ENCODE measurements at regions not wholly inside any gene's neighbourhood (a gene's known extent, or its start where the extent isn't known, plus 50 kb on each side); places are given as distances from the start of the nearest gene placed in this dataset.

GRCh38 chr2:83378921-83379320 is 1080.2 kb downstream of the SUCLG1 start:
- DNase-seq, result no peak
- Histone ChIP-seq H3K36me3 (no peaks in the 10 kb centered on the region), H3K4me1 (no peaks in the 10 kb centered on the region), H3K9me3 (no peaks in the 10 kb centered on the region), H3K4me3 (ENCODE audit: low read depth, low read length) (no peak overlapping the region), H3K27me3 (no peaks in the 10 kb centered on the region)
- TF ChIP-seq CTCF (IDR thresholded peaks at IDR 0.05; ENCODE audit: low read depth, low read length), result no peak

- no peaks in the 10 kb centered on the region for H3K4me1 ChIP-seq
- no peaks in the 10 kb centered on the region for H3K27me3 ChIP-seq
- H3K36me3 ChIP-seq, result no peaks in the 10 kb centered on the region
- no peak for TF ChIP-seq CTCF (IDR thresholded peaks at IDR 0.05; ENCODE audit: low read depth, low read length)
- no peak overlapping the region for H3K4me3 ChIP-seq (ENCODE audit: low read depth, low read length)
- no peaks in the 10 kb centered on the region for H3K9me3 ChIP-seq
- no peak for DNase-seq
Observed at GRCh38 chr2:83376731-83377130, 1082.3 kb downstream of the SUCLG1 start.

GRCh38 chr2:83370419-83370762 is 1088.7 kb downstream of the SUCLG1 start:
- no peaks in the 10 kb centered on the region for H3K9me3 ChIP-seq
- no peaks in the 10 kb centered on the region for H3K36me3 ChIP-seq
- no peak for TF ChIP-seq CTCF (IDR thresholded peaks at IDR 0.05; ENCODE audit: low read depth, low read length)
- no peaks in the 10 kb centered on the region for H3K27me3 ChIP-seq
- H3K4me1 ChIP-seq, result no peaks in the 10 kb centered on the region
- H3K4me3 ChIP-seq (ENCODE audit: low read depth, low read length), result no peak overlapping the region
- DNase-seq, result no peak

GRCh38 chr2:83369601-83370418 is 1089.3 kb downstream of the SUCLG1 start:
- TF ChIP-seq CTCF (IDR thresholded peaks at IDR 0.05; ENCODE audit: low read depth, low read length), result no peak
- H3K4me1 ChIP-seq, result no peaks in the 10 kb centered on the region
- no peaks in the 10 kb centered on the region for H3K27me3 ChIP-seq
- no peak for DNase-seq
- no peak overlapping the region for H3K4me3 ChIP-seq (ENCODE audit: low read depth, low read length)
- H3K9me3 ChIP-seq, result no peaks in the 10 kb centered on the region
- no peaks in the 10 kb centered on the region for H3K36me3 ChIP-seq

GRCh38 chr2:83368916-83369315 is 1090.2 kb downstream of the SUCLG1 start:
- no peaks in the 10 kb centered on the region for H3K4me1 ChIP-seq
- no peak for TF ChIP-seq CTCF (IDR thresholded peaks at IDR 0.05; ENCODE audit: low read depth, low read length)
- H3K27me3 ChIP-seq, result no peaks in the 10 kb centered on the region
- H3K36me3 ChIP-seq, result no peaks in the 10 kb centered on the region
- no peaks in the 10 kb centered on the region for H3K9me3 ChIP-seq
- H3K4me3 ChIP-seq (ENCODE audit: low read depth, low read length), result no peak overlapping the region
- no peak for DNase-seq

- TF ChIP-seq CTCF (IDR thresholded peaks at IDR 0.05; ENCODE audit: low read depth, low read length), result no peak
Observed at GRCh38 chr2:83368461-83368860, 1090.6 kb downstream of the SUCLG1 start.

More at GRCh38 chr2:83368461-83368860, 1090.6 kb downstream of the SUCLG1 start:
- no peak for DNase-seq
- no peak overlapping the region for H3K4me3 ChIP-seq (ENCODE audit: low read depth, low read length)
- H3K27me3 ChIP-seq, result no peaks in the 10 kb centered on the region
- no peaks in the 10 kb centered on the region for H3K9me3 ChIP-seq
- H3K36me3 ChIP-seq, result no peaks in the 10 kb centered on the region
- no peaks in the 10 kb centered on the region for H3K4me1 ChIP-seq
